ENCODE measurements at regions not wholly inside any gene's neighbourhood (a gene's known extent, or its start where the extent isn't known, plus 50 kb on each side); places are given as distances from the start of the nearest gene placed in this dataset.

DNA sequence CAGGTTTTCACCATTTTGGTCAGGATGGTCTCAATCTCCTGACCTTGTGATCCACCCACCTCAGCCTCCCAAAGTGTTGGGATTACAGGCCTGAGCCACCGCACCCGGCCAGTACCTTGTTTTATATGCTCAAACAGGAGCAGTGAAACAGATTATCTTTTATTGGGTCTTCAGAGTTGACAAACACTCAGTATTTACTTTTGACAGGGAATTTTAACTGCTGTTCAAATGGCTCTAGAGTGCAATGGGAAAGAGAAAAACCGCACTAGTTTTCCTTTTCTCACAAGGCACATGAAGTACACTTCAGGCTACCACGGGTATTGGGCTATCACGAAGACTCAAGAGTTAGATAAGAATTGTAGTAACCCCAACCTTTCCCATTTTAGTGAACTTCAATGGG is 471.9 kb upstream of the DAB2 start:
- no peaks in the 10 kb centered on the region for H3F3A ChIP-seq (ENCODE audit: low read length, unreplicated experiment)
- H3K9me3 ChIP-seq (ENCODE audit: low read length): no peaks in the 10 kb centered on the region
- no peak for DNase-seq
- ATAC-seq: peak; percentile 27; the same call in 1 of the 2 replicates
- H3K4me1 ChIP-seq (ENCODE audit: insufficient read depth, low read length): peaks cover 12% of the 10 kb centered on the region; the same call in 1 of the 2 replicates
- no peaks in the 10 kb centered on the region for H3K36me3 ChIP-seq (ENCODE audit: low read depth, low read length)
- H3K4me2 ChIP-seq (ENCODE audit: low read length): no peak overlapping the region
- no TSS peak for BruUV-seq (replicated peaks)
- H3K27ac ChIP-seq (ENCODE audit: low read length): no peak overlapping the region
- POLR2A ChIA-PET (ENCODE audit: unreplicated experiment): interaction anchor here (0.6 kb wide), 1 partner anchor 783 kb away, joined by 4 read pairs; the partner anchor contains the start of gene PTGER4
- H4K20me1 ChIP-seq (ENCODE audit: low read length): no peaks in the 10 kb centered on the region
- intact Hi-C loops (cut with micrococcal nuclease): loop anchor here (10.0 kb wide), 1 partner anchor 132 kb away; no protein-coding TSS in a partner anchor
- H3K9ac ChIP-seq (ENCODE audit: low read length): no peak overlapping the region
- TF ChIP-seq EZH2phosphoT487 (IDR thresholded peaks at IDR 0.05; ENCODE audit: borderline replicate concordance, low read length): no peak
- TF ChIP-seq, protein P1, sequence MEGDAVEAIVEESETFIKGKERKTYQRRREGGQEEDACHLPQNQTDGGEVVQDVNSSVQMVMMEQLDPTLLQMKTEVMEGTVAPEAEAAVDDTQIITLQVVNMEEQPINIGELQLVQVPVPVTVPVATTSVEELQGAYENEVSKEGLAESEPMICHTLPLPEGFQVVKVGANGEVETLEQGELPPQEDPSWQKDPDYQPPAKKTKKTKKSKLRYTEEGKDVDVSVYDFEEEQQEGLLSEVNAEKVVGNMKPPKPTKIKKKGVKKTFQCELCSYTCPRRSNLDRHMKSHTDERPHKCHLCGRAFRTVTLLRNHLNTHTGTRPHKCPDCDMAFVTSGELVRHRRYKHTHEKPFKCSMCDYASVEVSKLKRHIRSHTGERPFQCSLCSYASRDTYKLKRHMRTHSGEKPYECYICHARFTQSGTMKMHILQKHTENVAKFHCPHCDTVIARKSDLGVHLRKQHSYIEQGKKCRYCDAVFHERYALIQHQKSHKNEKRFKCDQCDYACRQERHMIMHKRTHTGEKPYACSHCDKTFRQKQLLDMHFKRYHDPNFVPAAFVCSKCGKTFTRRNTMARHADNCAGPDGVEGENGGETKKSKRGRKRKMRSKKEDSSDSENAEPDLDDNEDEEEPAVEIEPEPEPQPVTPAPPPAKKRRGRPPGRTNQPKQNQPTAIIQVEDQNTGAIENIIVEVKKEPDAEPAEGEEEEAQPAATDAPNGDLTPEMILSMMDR (conservative IDR thresholded peaks at IDR 0.05; ENCODE audit: low read depth, low read length): no peak
- no peak for TF ChIP-seq EZH2 (IDR thresholded peaks at IDR 0.05; ENCODE audit: low read length, unreplicated experiment)
- H3K4me3 ChIP-seq (ENCODE audit: low read length): no peak overlapping the region
- H3K27me3 ChIP-seq (ENCODE audit: low read length): no peaks in the 10 kb centered on the region
- no peak overlapping the region for H2AFZ ChIP-seq (ENCODE audit: low read length)
- no peaks in the 10 kb centered on the region for H3K9me2 ChIP-seq (replicated peaks; ENCODE audit: low read length)
- CTCF ChIA-PET: interaction anchor here (0.6 kb wide), 1 partner anchor 819 kb away, joined by 3 read pairs; no protein-coding TSS in a partner anchor
- no peaks in the 10 kb centered on the region for H3K79me2 ChIP-seq (ENCODE audit: low read length)

DNA sequence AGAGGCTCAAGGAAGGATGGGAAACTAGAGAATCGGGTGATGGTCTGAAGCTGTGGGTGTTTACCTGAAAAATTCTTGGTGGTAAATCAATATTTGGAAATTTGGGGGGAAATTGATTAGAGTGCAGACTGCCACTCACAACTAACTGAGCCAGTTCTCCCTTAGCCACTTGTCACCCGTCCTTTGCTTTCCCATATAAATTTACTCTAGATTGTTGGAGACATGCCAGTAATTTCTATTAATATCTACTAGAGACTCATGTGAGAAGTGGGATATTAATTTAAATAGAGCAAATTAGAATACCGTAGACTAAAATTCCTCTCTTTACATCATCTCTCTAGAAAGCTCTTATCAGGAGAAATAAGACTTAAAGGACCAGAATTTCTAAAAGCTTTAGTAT is 471.3 kb upstream of the DAB2 start:
- intact Hi-C loops (cut with micrococcal nuclease): loop anchor here (10.0 kb wide), 1 partner anchor 131 kb away; no protein-coding TSS in a partner anchor

More for the DNA sequence above, 471.3 kb upstream of the DAB2 start:
- ATAC-seq (no peak), DNase-seq (no peak)
- ChIA-PET CTCF (no interaction called here), POLR2A (ENCODE audit: unreplicated experiment) (interaction anchor here (0.6 kb wide), 1 partner anchor 784 kb away, joined by 4 read pairs; the partner anchor contains the start of gene PTGER4)
- Histone ChIP-seq H3K9me2 (replicated peaks; ENCODE audit: low read length) (no peaks in the 10 kb centered on the region), H3K36me3 (ENCODE audit: low read depth, low read length) (no peaks in the 10 kb centered on the region), H3K27me3 (ENCODE audit: low read length) (no peaks in the 10 kb centered on the region), H3K4me3 (ENCODE audit: low read length) (no peak overlapping the region), H3K27ac (ENCODE audit: low read length) (no peak overlapping the region), H2AFZ (ENCODE audit: low read length) (no peak overlapping the region), H3K9ac (ENCODE audit: low read length) (no peak overlapping the region), H3K4me2 (ENCODE audit: low read length) (no peak overlapping the region), H4K20me1 (ENCODE audit: low read length) (no peaks in the 10 kb centered on the region), H3K4me1 (ENCODE audit: insufficient read depth, low read length) (peaks cover 12% of the 10 kb centered on the region; the same call in 1 of the 2 replicates), H3K79me2 (ENCODE audit: low read length) (no peaks in the 10 kb centered on the region), H3F3A (ENCODE audit: low read length, unreplicated experiment) (no peaks in the 10 kb centered on the region), H3K9me3 (ENCODE audit: low read length) (no peaks in the 10 kb centered on the region)
- BruUV-seq (replicated peaks): no TSS peak
- TF ChIP-seq, protein P1 (conservative IDR thresholded peaks at IDR 0.05; ENCODE audit: low read depth, low read length): no peak
- TF ChIP-seq EZH2phosphoT487 (IDR thresholded peaks at IDR 0.05; ENCODE audit: borderline replicate concordance, low read length) (no peak), EZH2 (IDR thresholded peaks at IDR 0.05; ENCODE audit: low read length, unreplicated experiment) (no peak)
